ENCODE measurements at regions not wholly inside any gene's neighbourhood (a gene's known extent, or its start where the extent isn't known, plus 50 kb on each side); places are given as distances from the start of the nearest gene placed in this dataset.

- TF ChIP-seq MYC (CRISPR knock-in tag; IDR thresholded peaks at IDR 0.05; ENCODE audit: borderline replicate concordance) (peak; percentile 51; the same call in 1 of the 2 replicates), NFIB (CRISPR knock-in tag; IDR thresholded peaks at IDR 0.05; ENCODE audit: borderline replicate concordance) (no peak), ZNF546 (CRISPR knock-in tag; conservative IDR thresholded peaks at IDR 0.05) (no peak), RORA (CRISPR knock-in tag; IDR thresholded peaks at IDR 0.05) (no peak), MXD4 (CRISPR knock-in tag; IDR thresholded peaks at IDR 0.05) (peak; percentile 64; the same call in 1 of the 2 replicates), BRF2 (CRISPR knock-in tag; IDR thresholded peaks at IDR 0.05) (0 out of 2 replicates have a peak, but pooled peaks have one; percentile 63), ZNF580 (CRISPR knock-in tag; IDR thresholded peaks at IDR 0.05; ENCODE audit: borderline replicate concordance, low read depth) (peak; percentile 45; the same call in 1 of the 2 replicates), RBFOX2 (IDR thresholded peaks at IDR 0.05; ENCODE audit: low read depth, low read length) (no peak), MYNN (CRISPR knock-in tag; IDR thresholded peaks at IDR 0.05; ENCODE audit: low read depth) (no peak)
- TF ChIP-seq, protein P1, sequence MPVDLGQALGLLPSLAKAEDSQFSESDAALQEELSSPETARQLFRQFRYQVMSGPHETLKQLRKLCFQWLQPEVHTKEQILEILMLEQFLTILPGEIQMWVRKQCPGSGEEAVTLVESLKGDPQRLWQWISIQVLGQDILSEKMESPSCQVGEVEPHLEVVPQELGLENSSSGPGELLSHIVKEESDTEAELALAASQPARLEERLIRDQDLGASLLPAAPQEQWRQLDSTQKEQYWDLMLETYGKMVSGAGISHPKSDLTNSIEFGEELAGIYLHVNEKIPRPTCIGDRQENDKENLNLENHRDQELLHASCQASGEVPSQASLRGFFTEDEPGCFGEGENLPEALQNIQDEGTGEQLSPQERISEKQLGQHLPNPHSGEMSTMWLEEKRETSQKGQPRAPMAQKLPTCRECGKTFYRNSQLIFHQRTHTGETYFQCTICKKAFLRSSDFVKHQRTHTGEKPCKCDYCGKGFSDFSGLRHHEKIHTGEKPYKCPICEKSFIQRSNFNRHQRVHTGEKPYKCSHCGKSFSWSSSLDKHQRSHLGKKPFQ (CRISPR knock-in tag; IDR thresholded peaks at IDR 0.05; ENCODE audit: insufficient replicate concordance) = no peak
- TF ChIP-seq, protein P2, sequence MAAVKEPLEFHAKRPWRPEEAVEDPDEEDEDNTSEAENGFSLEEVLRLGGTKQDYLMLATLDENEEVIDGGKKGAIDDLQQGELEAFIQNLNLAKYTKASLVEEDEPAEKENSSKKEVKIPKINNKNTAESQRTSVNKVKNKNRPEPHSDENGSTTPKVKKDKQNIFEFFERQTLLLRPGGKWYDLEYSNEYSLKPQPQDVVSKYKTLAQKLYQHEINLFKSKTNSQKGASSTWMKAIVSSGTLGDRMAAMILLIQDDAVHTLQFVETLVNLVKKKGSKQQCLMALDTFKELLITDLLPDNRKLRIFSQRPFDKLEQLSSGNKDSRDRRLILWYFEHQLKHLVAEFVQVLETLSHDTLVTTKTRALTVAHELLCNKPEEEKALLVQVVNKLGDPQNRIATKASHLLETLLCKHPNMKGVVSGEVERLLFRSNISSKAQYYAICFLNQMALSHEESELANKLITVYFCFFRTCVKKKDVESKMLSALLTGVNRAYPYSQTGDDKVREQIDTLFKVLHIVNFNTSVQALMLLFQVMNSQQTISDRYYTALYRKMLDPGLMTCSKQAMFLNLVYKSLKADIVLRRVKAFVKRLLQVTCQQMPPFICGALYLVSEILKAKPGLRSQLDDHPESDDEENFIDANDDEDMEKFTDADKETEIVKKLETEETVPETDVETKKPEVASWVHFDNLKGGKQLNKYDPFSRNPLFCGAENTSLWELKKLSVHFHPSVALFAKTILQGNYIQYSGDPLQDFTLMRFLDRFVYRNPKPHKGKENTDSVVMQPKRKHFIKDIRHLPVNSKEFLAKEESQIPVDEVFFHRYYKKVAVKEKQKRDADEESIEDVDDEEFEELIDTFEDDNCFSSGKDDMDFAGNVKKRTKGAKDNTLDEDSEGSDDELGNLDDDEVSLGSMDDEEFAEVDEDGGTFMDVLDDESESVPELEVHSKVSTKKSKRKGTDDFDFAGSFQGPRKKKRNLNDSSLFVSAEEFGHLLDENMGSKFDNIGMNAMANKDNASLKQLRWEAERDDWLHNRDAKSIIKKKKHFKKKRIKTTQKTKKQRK (IDR thresholded peaks at IDR 0.05; ENCODE audit: low read length) = no peak
- TF ChIP-seq, protein P3, sequence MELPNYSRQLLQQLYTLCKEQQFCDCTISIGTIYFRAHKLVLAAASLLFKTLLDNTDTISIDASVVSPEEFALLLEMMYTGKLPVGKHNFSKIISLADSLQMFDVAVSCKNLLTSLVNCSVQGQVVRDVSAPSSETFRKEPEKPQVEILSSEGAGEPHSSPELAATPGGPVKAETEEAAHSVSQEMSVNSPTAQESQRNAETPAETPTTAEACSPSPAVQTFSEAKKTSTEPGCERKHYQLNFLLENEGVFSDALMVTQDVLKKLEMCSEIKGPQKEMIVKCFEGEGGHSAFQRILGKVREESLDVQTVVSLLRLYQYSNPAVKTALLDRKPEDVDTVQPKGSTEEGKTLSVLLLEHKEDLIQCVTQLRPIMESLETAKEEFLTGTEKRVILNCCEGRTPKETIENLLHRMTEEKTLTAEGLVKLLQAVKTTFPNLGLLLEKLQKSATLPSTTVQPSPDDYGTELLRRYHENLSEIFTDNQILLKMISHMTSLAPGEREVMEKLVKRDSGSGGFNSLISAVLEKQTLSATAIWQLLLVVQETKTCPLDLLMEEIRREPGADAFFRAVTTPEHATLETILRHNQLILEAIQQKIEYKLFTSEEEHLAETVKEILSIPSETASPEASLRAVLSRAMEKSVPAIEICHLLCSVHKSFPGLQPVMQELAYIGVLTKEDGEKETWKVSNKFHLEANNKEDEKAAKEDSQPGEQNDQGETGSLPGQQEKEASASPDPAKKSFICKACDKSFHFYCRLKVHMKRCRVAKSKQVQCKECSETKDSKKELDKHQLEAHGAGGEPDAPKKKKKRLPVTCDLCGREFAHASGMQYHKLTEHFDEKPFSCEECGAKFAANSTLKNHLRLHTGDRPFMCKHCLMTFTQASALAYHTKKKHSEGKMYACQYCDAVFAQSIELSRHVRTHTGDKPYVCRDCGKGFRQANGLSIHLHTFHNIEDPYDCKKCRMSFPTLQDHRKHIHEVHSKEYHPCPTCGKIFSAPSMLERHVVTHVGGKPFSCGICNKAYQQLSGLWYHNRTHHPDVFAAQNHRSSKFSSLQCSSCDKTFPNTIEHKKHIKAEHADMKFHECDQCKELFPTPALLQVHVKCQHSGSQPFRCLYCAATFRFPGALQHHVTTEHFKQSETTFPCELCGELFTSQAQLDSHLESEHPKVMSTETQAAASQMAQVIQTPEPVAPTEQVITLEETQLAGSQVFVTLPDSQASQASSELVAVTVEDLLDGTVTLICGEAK (IDR thresholded peaks at IDR 0.05) = no peak
- TF ChIP-seq, protein P3 (CRISPR knock-in tag; IDR thresholded peaks at IDR 0.05) = no peak
These were observed 144.6 kb downstream of the LRIG2 start (continued) for GRCh38 chr1:113217447-113218208.
